GM18502 (cell line): ENCODE measurements at regions not wholly inside any gene's neighbourhood (a gene's known extent, or its start where the extent isn't known, plus 50 kb on each side); places are given as distances from the start of the nearest gene placed in this dataset.
"Not testable (repeated sequence)": the region's sequence is repeated elsewhere in the genome, so short reads cannot be mapped to it uniquely, and the experiment has no call there.

ENCODE experiments used
- ATAC-seq: cut with Tn5 transposase; IDR thresholded peaks from one replicate; pipeline ENCODE4 v1.9.1; 2021; ENCODE audit warnings: mild to moderate bottlenecking; ENCODE audit not compliant: unreplicated experiment, poor library complexity

- ATAC-seq: no peak
Observed at GRCh38 chr14:89743828-89744227, 210.7 kb downstream of the EFCAB11 start.

GRCh38 chr14:89740241-89740640 is 214.3 kb downstream of the EFCAB11 start:
- ATAC-seq: no peak

GRCh38 chr14:89736881-89737280 is 217.6 kb downstream of the EFCAB11 start:
- no peak for ATAC-seq

GRCh38 chr14:89731396-89731933 is 223.1 kb downstream of the EFCAB11 start:
- no peak for ATAC-seq

- no peak for ATAC-seq
Observed at GRCh38 chr14:89730687-89731086, 223.8 kb downstream of the EFCAB11 start.

GRCh38 chr14:89728964-89729363 is 225.6 kb downstream of the EFCAB11 start:
- ATAC-seq: no peak

- not testable (repeated sequence) for ATAC-seq
Observed at GRCh38 chr14:89726226-89726625, 228.3 kb downstream of the EFCAB11 start.

GRCh38 chr14:89724628-89724960 is 229.9 kb downstream of the EFCAB11 start:
- no peak for ATAC-seq

- no peak for ATAC-seq
Observed at GRCh38 chr14:89723930-89724627, 230.5 kb downstream of the EFCAB11 start.

GRCh38 chr14:89721956-89722355 is 232.6 kb downstream of the EFCAB11 start:
- ATAC-seq: no peak

- peak; percentile 82 for ATAC-seq
Observed at GRCh38 chr14:89720741-89721729, 233.5 kb downstream of the EFCAB11 start.

- ATAC-seq: no peak
Observed at GRCh38 chr14:89720076-89720687, 234.3 kb downstream of the EFCAB11 start.

GRCh38 chr14:89719366-89720075 is 235.0 kb downstream of the EFCAB11 start:
- peak; percentile 49 for ATAC-seq

- ATAC-seq: no peak
Observed at GRCh38 chr14:89708982-89709625, 245.4 kb downstream of the EFCAB11 start.

- ATAC-seq: no peak
Observed at GRCh38 chr14:89707086-89707485, 247.4 kb downstream of the EFCAB11 start.

GRCh38 chr14:89702876-89703200 is 251.7 kb downstream of the EFCAB11 start:
- ATAC-seq: no peak

- no peak for ATAC-seq
Observed at GRCh38 chr14:89702073-89702875, 252.3 kb downstream of the EFCAB11 start.

- ATAC-seq: peak; percentile 90
Observed at GRCh38 chr14:89701211-89702043, 253.1 kb downstream of the EFCAB11 start.
